Ovary (tissue), 3 donors: ENCODE measurements at regions not wholly inside any gene's neighbourhood (a gene's known extent, or its start where the extent isn't known, plus 50 kb on each side); places are given as distances from the start of the nearest gene placed in this dataset.

Experiments
- CTCF ChIP-seq, 3 donors: fragments of 450-650 bp in 2 of 3; fragments of 200-600 bp in 1 of 3; IDR thresholded peaks; one replicate each; pipeline versions ENCODE4 v1.5.1 to v1.8.0; 2016 to 2022; ENCODE audit warnings: antibody characterized with exemption in 3 of 3, mild to moderate bottlenecking in 1 of 3
- POLR2A ChIP-seq: fragments of 450-650 bp; IDR thresholded peaks from one replicate; pipeline ENCODE4 v1.6.1; 2017; ENCODE audit warnings: antibody characterized with exemption, mild to moderate bottlenecking, moderate library complexity
- donor health status: DM: no; HTN: no; CAD: no.

DNA sequence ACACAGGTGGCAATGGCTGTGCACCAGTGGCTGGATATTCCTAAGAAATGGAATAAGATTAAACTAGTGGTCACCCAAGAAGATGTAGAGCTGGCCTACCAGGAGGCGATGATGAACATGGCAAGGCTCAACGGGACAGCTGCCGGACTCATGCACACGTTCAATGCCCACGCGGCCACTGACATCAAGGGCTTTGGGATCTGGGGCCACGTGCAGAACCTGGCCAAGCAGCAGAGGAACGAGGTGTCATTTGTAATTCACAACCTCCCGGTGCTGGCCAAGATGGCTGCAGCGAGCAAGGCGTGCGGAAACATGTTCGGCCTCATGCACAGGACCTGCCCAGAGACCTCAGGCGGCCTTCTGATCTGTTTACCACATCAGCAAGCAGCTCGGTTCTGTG is 190.8 kb downstream of the FTCDNL1 start:
- TF ChIP-seq CTCF (IDR thresholded peaks at IDR 0.05): no peak
- TF ChIP-seq POLR2A: no peak
